ENCODE measurements at regions not wholly inside any gene's neighbourhood (a gene's known extent, or its start where the extent isn't known, plus 50 kb on each side); places are given as distances from the start of the nearest gene placed in this dataset.

DNA sequence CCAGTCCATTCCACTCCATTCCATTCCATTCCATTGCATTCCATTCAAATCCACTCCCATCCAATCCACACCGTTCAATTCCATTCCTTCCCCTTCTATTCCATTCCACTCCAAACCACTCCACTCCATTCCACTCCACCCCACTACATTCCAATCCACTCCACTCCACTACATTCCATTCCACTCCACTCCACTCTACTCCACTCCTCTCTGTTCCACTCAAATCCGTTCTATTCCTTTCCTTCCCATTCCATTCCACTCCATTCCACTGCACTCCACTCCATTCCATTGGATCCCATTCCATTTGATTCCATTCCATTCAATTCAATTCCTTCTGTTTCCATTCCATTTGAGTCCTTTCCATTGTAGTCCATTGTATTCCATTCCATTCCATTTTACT, 2568.3 kb upstream of the TPTE start:
- TF ChIP-seq, protein P1, sequence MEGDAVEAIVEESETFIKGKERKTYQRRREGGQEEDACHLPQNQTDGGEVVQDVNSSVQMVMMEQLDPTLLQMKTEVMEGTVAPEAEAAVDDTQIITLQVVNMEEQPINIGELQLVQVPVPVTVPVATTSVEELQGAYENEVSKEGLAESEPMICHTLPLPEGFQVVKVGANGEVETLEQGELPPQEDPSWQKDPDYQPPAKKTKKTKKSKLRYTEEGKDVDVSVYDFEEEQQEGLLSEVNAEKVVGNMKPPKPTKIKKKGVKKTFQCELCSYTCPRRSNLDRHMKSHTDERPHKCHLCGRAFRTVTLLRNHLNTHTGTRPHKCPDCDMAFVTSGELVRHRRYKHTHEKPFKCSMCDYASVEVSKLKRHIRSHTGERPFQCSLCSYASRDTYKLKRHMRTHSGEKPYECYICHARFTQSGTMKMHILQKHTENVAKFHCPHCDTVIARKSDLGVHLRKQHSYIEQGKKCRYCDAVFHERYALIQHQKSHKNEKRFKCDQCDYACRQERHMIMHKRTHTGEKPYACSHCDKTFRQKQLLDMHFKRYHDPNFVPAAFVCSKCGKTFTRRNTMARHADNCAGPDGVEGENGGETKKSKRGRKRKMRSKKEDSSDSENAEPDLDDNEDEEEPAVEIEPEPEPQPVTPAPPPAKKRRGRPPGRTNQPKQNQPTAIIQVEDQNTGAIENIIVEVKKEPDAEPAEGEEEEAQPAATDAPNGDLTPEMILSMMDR (IDR thresholded peaks at IDR 0.05), result no peak
- TF ChIP-seq POLR2AphosphoS5 (IDR thresholded peaks at IDR 0.05) (no peak), EP300 (IDR thresholded peaks at IDR 0.05) (no peak)

All from upper lobe of left lung (tissue), 4 donors.